ENCODE measurements at regions not wholly inside any gene's neighbourhood (a gene's known extent, or its start where the extent isn't known, plus 50 kb on each side); places are given as distances from the start of the nearest gene placed in this dataset.

GRCh38 chr2:160890667-160891352 lies 269.4 kb upstream of the TANK start:
- DNase-seq = no peak

DNA sequence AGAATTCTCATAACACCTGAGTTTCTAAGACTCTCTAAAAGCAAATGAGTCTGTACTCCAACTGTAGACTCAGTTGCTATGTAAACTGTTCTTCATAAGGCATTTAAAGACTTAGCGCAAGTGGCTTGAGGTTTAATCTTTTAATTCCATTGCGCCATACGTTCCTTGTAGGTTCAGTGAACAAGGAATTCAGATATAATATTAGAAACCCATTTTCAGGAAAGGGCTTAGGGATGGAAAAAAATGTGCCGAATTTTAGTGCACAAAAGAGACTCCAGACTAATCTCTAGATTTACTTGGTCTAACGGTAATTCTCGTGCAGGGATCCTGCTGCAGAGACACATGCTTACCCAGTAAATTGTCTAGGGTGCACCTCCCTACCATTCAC lies 268.9 kb upstream of the TANK start:
- no peak for DNase-seq

GRCh38 chr2:160892204-160892603 lies 268.0 kb upstream of the TANK start:
- DNase-seq = no peak

DNA sequence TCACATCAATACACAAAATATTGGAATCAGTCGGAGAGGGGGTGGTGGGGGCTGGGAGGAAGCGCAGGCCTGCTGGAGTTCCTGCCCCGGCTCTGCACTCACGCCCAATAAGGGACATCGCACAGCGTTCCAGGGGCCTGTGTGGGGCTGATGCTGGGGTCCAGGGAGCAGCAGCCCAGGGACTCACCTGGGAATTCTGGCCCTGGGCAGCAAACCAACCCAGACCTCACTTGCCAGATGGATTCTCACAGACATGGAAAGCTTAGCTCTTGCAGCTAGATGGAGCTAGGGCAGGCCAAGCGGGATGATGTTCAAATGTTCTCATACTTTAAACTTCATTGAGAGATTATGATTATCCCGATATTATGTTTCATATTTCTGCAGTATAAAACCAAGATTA lies 266.6 kb upstream of the TANK start:
- no peak for DNase-seq

GRCh38 chr2:160898581-160899307 lies 261.5 kb upstream of the TANK start:
- no peak for DNase-seq

- DNase-seq = no peak
Measured at GRCh38 chr2:160901613-160902012, 258.6 kb upstream of the TANK start.

- DNase-seq = no peak
Measured at GRCh38 chr2:160905862-160906261, 254.4 kb upstream of the TANK start.

DNA sequence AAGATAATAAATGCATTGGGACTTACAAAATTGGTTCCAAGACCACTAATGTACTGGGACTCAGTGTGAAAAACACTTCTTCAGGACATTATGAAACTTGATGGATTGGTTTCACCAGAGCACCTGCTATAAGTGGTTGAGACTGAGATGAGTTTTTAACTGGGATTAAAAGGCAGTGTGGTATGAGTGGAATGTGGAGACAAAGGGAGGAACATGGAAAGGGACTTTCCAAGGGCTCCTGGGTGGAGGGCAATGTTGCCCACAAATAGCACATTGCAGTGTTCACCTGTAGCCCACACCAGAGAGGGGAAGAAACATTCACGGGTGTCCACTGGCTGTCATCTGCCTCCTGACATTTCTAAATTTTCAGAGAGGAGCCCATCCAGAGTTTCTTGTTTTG lies 253.3 kb upstream of the TANK start:
- no peak for DNase-seq

DNA sequence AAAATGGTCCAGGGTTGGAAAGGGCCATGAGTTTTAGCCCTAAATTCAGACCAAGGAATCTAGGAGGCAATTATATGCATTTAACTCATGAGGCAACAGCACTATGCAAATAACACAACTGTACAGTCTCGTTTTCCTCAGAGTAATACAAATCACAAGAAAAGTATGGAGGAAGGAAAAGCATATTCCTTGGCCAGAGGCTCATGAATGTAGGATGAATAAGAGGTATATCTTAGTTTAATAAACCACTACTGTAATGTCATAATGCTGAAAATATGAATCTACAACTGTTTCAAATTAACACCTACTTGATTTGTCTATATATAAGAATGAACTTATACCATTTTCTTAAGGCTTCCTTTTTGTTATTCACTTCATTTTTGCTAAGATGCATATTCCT lies 252.5 kb upstream of the TANK start:
- no peak for DNase-seq

DNA sequence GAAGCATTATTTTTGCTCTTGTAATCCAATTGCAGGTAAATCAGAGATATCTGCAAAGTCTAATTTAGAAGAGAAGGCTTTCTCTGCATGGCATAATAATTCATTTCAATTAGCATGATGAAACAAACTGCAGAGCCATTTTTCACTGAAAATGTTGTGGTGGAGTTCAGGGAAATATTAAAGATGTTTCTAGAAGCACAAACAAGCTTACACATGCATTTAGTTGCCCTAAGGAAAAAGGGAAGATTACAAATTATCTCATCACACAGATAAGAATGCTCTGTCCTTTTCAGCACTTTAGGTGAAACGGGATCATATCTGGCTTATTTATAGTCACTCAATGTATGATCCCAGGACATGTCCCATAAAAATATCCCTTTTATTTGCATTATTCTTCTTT lies 252.1 kb upstream of the TANK start:
- no peak for DNase-seq

- no peak for DNase-seq
Measured at GRCh38 chr2:160909781-160910242, 250.4 kb upstream of the TANK start.

DNA sequence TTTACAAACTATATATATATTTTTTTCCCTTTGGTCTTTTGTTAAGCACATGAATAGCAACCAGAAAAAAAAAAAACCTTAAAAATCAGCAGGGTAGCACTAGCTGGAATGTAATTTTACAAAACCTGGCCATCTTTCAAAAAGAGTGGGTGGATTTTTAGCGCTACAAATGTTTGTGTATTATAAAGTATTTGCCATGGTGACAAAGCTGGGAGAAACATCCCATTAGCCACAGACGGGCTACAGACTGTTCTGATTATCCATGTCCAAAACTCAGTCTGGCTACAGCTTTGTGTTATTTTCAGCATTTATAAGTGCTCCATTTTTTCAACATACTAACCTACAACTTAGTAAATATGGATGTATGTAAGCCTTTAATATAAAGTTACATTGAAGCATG lies 249.5 kb upstream of the TANK start:
- DNase-seq = no peak

DNA sequence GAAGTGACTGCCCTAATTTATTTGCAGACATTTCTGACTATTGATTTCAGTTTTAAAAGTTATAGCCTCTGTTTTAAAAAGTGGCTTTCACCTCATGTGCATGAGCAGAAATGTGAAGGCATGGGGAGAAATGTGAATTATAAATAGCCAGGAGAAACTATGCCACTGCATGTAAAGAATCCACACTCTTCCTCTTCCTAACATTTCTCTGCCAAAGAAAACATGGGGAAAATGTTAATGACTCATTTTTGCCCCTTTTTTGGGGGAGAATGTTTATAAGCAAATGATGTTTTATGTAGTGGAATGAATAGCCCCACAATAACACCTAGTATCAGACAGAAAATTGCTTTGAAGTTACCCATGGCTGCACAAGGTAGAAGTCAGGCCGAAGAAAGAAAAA lies 249.0 kb upstream of the TANK start:
- no peak for DNase-seq

- no peak for DNase-seq
Measured at GRCh38 chr2:160912276-160912675, 248.0 kb upstream of the TANK start.

- no peak for DNase-seq
Measured at GRCh38 chr2:160913323-160913722, 246.9 kb upstream of the TANK start.

DNA sequence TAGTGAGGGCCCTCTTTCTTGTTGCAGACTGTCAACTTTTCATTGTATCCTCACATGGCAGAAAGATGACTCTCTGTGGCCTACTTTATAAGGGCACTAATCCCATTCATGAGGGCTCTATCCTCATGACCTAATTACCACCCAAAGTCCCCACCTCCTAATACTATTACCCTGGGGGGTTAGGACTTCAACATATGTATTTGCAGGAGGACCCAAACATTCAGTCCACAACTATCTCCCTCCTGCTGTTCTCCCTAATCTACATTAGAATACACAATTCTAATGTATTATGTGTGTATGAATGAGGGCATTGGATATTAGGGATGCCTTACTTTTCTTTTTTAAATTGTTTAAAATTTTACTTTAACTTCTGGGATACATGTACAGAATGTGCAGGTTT lies 246.0 kb upstream of the TANK start:
- no peak for DNase-seq

GRCh38 chr2:160916300-160916699 lies 243.9 kb upstream of the TANK start:
- no peak for DNase-seq

DNA sequence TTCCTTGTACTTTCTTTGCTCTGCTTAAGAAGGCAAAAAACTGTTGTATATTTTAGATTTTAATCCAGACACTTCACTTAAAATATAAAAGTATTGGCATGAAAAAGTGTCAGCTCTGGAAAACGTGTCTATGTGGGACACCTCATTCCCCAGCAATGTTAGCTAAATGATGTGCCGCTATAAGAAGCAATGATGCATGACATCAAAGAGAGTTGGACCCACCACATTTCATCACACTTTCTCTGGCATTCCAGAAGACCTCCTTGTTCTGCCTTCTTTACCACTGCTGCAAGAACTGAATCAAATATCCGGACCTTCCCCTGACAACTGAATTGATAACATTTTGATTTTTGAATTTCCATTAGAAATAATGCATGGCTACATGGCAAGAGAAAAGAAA lies 242.4 kb upstream of the TANK start:
- no peak for DNase-seq

GRCh38 chr2:160918258-160918657 lies 242.0 kb upstream of the TANK start:
- DNase-seq = no peak

DNA sequence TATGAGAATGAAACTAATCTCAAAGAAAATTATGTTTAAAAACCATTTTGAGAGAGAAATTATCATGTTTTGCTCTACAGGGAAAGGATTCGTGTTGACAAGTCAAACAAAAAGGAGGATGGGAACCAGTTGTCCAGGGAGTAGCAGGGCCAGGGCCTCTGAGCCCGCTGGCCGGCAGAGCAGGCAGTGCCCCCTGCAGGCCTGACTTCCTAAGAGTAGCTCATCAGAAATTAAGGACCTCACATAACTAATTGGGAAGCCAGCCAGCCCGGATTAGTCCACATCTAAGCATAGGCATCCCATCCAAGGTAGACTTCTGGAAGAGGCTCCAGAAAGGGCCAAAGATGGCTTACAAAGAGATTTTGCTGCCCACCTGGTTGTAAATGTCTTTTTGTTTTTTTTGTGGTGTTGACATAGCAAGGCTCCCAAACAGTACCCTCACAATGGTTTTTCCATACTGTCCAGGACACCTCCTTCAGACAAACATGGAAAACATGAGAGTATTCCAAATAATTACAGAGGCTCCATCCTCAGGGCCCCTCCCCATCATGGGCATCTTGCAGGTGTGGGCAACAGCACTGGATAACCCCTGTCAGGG lies 241.2 kb upstream of the TANK start:
- peak; percentile 71 for DNase-seq

DNA sequence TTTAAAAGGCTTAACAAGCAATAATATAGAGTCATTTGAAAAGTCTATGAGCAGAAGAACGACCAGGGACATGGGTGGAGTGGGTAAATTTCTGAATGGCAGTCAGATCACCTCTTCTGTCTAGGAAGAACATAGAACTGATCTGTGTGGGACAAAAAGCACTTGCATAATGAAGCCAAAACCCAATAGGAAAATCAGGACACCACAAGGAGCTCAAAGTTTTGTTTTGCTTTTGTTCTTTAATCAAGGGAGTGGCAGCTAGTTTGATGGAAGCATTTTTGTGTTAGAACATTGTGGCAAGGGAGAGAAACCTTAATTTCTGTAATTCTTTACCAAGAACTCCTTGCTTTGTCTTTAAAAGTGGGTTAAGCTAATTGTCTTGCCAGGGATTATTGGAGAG lies 240.2 kb upstream of the TANK start:
- DNase-seq = no peak

DNA sequence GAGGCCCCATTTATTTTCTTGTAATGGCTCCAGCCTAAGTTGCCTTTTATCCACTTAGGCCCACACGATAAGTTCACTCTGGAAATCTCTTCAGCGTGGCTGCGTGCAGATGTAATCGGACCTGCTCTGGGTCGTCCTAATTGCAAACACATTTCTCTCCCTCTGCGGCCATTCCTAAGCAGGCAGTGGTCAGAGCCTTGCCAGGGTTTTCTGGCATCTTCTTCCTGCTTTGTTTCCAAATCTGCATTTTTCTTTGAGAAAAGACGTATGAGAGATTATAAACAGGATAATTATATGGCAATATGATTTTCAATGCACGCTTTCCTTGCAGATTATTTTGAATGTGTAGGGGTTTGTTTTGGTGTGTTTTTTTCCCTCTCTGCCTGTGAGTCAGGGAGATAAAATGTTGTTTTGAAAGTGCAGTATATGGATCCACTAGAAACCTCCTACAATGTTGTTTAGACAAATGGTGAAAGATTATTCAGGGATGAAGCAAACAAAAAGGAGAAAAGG lies 239.4 kb upstream of the TANK start:
- no peak for DNase-seq

DNA sequence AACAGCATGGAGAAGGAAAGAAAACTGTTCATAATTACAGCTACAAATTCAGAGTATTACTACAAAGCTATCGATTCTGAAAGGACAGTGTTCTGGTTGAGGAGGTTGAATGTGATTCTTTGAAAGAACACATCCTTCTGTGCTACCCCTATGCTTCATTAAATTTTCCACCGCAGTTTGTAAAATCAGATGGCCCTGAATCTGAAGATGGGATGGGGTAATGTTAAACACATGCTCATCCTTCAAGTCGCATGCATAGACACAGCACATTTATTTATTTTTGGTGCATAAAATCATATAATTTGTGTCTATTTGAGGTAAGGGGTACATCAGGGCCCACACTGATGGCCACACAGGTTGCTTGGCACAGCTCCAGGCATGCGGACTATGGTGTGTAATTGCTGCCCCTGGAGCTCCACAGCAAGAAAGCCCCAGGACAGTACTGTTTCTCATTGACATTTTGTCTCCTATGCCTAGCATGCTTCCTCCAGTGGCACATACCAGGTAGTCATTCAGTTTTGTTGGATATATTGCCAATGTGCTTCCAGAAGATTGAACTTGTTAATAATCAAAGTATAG lies 238.8 kb upstream of the TANK start:
- no peak for DNase-seq

DNA sequence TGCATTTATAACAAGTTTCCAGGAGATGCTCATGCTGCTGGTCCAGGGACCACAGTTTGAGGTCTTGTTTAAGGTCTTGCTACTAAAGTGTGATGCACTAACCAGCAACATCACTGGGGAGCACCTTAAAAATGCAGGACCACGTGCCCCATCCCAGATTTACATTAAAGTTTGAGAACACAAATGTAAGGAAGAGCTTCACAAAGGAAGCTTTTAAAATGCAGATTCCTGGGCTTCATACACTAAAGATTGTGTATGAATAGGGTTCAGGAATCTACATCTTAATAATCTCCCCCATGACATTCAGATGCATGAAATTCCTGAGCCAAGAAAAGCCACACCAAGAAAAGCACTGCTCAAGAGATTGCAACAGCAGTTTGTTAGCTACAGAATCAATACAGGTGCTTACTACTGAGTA lies 235.3 kb upstream of the TANK start:
- DNase-seq = no peak

Measured in activated effector memory CD4-positive, alpha-beta T cell treated with anti-CD3 and anti-CD28 coated beads, Interleukin-2, amount 50 U/mL, for 16 hours (primary cell).